ENCODE measurements at regions not wholly inside any gene's neighbourhood (a gene's known extent, or its start where the extent isn't known, plus 50 kb on each side); places are given as distances from the start of the nearest gene placed in this dataset.

DNA sequence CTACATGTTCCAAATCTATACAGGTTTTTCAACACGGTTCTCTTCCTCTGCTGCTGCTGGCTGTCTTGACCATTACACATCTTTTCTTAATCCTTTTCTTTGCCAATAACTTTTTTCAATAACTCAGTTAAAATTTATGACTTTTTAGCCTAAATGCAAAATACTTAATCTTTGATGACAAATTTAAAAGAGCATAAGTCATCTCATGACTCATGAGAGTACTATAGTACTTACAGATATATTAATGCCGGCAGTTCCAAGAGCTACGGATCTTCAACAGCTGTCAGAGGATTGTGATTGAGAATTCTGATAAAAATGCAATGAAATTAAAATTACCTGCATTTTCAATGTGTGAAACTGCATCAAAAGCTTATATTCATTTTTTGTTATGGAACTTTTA is 105.5 kb downstream of the KPNA2 start:
- TF ChIP-seq POLR2A (IDR thresholded peaks at IDR 0.05; ENCODE audit: low read length): no peak
- TF ChIP-seq GATA1 (IDR thresholded peaks at IDR 0.05; ENCODE audit: low read depth, low read length): no peak

Data from erythroblast (primary cell).